ENCODE measurements at regions not wholly inside any gene's neighbourhood (a gene's known extent, or its start where the extent isn't known, plus 50 kb on each side); places are given as distances from the start of the nearest gene placed in this dataset.

DNA sequence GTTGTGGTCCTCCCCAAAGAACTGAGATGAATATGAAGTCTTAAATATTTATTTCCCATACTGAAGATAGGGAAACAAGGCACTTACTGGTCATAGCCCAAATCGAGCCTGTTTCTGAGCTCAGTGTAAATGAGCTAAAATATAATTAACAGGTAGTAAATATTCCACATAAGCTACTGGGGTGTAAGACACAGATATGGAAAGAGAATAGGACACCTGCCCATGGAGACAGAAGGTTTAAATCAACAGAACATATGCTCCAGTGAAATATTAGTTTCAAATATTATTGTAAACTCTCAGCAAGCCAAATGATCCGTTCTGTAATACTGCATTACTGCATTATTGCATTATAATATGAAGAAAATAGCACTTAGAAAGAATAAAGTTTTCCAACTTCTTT lies 537.9 kb downstream of the ANKRD7 start:
- no peak for TF ChIP-seq SNAI2 (CRISPR knock-in tag; IDR thresholded peaks at IDR 0.05)
- TF ChIP-seq ZFP30 (CRISPR knock-in tag; IDR thresholded peaks at IDR 0.05) = no peak
- TF ChIP-seq TCF4 (CRISPR knock-in tag; IDR thresholded peaks at IDR 0.05; ENCODE audit: borderline replicate concordance) = no peak

All from SK-N-SH treated with all-trans-retinoic acid at 6 μM for 48 hours (cell line).